ENCODE measurements at regions not wholly inside any gene's neighbourhood (a gene's known extent, or its start where the extent isn't known, plus 50 kb on each side); places are given as distances from the start of the nearest gene placed in this dataset.

- no peaks in the 10 kb centered on the region for H3K36me3 Mint-ChIP-seq (ENCODE audit: insufficient read depth in 1 of 3, low read depth in 3 of 3)
- H3K4ac ChIP-seq (ENCODE audit: low read depth, low read length), result no peak overlapping the region
- H2BK5ac ChIP-seq (ENCODE audit: insufficient read length, low read length), result no peak overlapping the region
- no peak overlapping the region for H2BK12ac ChIP-seq (ENCODE audit: insufficient read length, low read depth, low read length)
- no CpG with 5 or more reads among the region's 2 CpGs for WGBS (ENCODE audit: extremely low coverage, insufficient read length, low lambda C conversion rate)
- H2BK20ac ChIP-seq (ENCODE audit: low read depth, low read length, poor library complexity, severe bottlenecking), result no peak overlapping the region
- no peak overlapping the region for H3T11ph ChIP-seq (ENCODE audit: low read length)
- H2BK15ac ChIP-seq (ENCODE audit: low read depth, low read length), result no peak overlapping the region
- TF ChIP-seq CTCF (conservative IDR thresholded peaks at IDR 0.05), result no peak
- H3K79me1 ChIP-seq (ENCODE audit: insufficient read depth, low read depth, low read length, poor library complexity, severe bottlenecking), result no peaks in the 10 kb centered on the region
- H4K20me1 ChIP-seq (ENCODE audit: control insufficient read depth, insufficient read depth, insufficient read length), result no peaks in the 10 kb centered on the region
- H3K18ac ChIP-seq (ENCODE audit: insufficient read length, low read depth, low read length), result no peak overlapping the region
- no peaks in the 10 kb centered on the region for H3K27me3 ChIP-seq (ENCODE audit: insufficient read depth, low read length)
- no peaks in the 10 kb centered on the region for H3K27me3 Mint-ChIP-seq (ENCODE audit: low read depth)
- no peaks in the 10 kb centered on the region for H3K4me1 Mint-ChIP-seq
- no peak overlapping the region for H3K4me3 Mint-ChIP-seq
- no peak overlapping the region for H4K91ac ChIP-seq (ENCODE audit: insufficient read length, low read depth, low read length)
- H4K8ac ChIP-seq (replicated peaks; ENCODE audit: insufficient read length, low read depth, low read length), result no peak overlapping the region
- no peak overlapping the region for H3K23ac ChIP-seq (ENCODE audit: insufficient read length, low read depth, low read length)
- H3K9ac ChIP-seq (ENCODE audit: extremely low read depth, insufficient read length, low read length), result no peak overlapping the region
- H2AK5ac ChIP-seq (ENCODE audit: insufficient read length, low read length), result no peak overlapping the region
- no peaks in the 10 kb centered on the region for H3K9me3 Mint-ChIP-seq
- no peaks in the 10 kb centered on the region for H3K9me3 ChIP-seq (ENCODE audit: control insufficient read depth, low read depth, low read length)
- H4K5ac ChIP-seq (ENCODE audit: insufficient read length, low read depth, low read length), result no peak overlapping the region
- no peaks in the 10 kb centered on the region for H3K4me1 ChIP-seq (ENCODE audit: insufficient read depth, low read length)
- no peak overlapping the region for H2AFZ ChIP-seq (ENCODE audit: low read length)
- no peak overlapping the region for H2BK120ac ChIP-seq (ENCODE audit: low read depth, low read length, poor library complexity, severe bottlenecking)
- H3K56ac ChIP-seq (ENCODE audit: insufficient read length, low read depth, low read length), result no peak overlapping the region
- no peak for DNase-seq
- H3K27ac ChIP-seq (ENCODE audit: insufficient read length, low read depth, low read length), result no peak overlapping the region
- no peak overlapping the region for H3K4me2 ChIP-seq (ENCODE audit: insufficient read depth, insufficient read length, low read length)
- H3K27ac Mint-ChIP-seq, result no peak overlapping the region; a peak in 1 of 7 replicates
- H3K79me2 ChIP-seq (ENCODE audit: insufficient read depth, low read length), result no peaks in the 10 kb centered on the region
- H3K23me2 ChIP-seq (ENCODE audit: insufficient read length, low read depth, low read length, poor library complexity, severe bottlenecking), result no peaks in the 10 kb centered on the region
- no peak overlapping the region for H3K14ac ChIP-seq (ENCODE audit: insufficient read depth, low read length)
Measured at GRCh38 chr10:107984149-107984548, 819.6 kb upstream of the SORCS1 start.

Measured in H9 (cell line).